ENCODE measurements at regions not wholly inside any gene's neighbourhood (a gene's known extent, or its start where the extent isn't known, plus 50 kb on each side); places are given as distances from the start of the nearest gene placed in this dataset.

DNA sequence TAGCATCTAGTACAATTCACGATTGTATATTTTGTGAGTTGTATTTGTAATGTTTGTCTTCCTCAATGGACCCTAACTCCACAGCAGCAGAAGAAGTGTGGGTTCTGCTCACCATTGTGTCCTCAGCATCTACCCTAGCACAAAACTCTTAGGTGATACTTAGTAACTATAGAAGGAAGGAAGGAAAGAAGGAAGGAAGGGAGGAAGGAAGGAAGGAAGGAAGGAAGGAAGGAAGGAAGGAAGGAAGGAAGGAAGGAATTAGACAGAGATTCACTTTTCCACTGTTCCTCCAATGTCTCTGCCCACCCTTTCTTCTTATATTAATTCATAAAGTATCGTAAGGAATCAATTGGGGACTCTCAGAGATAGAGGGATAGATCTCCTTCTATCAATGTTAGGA, 288.2 kb downstream of the NFIB start:
- TF ChIP-seq CTCF (IDR thresholded peaks at IDR 0.05) (no peak), POLR2A (IDR thresholded peaks at IDR 0.05) (no peak), POLR2AphosphoS5 (IDR thresholded peaks at IDR 0.05; ENCODE audit: insufficient read depth in 1 of 2, low read depth in 1 of 2) (no peak)

Measured in vagina (tissue), 2 donors.